COLO668 (cell line): ENCODE measurements at regions not wholly inside any gene's neighbourhood (a gene's known extent, or its start where the extent isn't known, plus 50 kb on each side); places are given as distances from the start of the nearest gene placed in this dataset.
"Not testable (repeated sequence)": the region's sequence is repeated elsewhere in the genome, so short reads cannot be mapped to it uniquely, and the experiment has no call there.

Source experiments
- DNase-seq: peaks from one replicate; lab custom pipeline; 2025; ENCODE audit not compliant: unreplicated experiment; lab: John Stamatoyannopoulos, UW

GRCh38 chr6:137654365-137654981 lies 160.3 kb upstream of the OLIG3 start:
- no peak for DNase-seq

GRCh38 chr6:137655291-137655690 lies 161.1 kb upstream of the OLIG3 start:
- no peak for DNase-seq

GRCh38 chr6:137656735-137657134 lies 162.5 kb upstream of the OLIG3 start:
- DNase-seq: no peak

GRCh38 chr6:137657351-137657911 lies 163.2 kb upstream of the OLIG3 start:
- DNase-seq: no peak

- no peak for DNase-seq
Measured at GRCh38 chr6:137658287-137658686, 164.1 kb upstream of the OLIG3 start.

- peak; percentile 11 for DNase-seq
Measured at GRCh38 chr6:137659871-137660270, 165.7 kb upstream of the OLIG3 start.

- DNase-seq: no peak
Measured at GRCh38 chr6:137660296-137660731, 166.1 kb upstream of the OLIG3 start.

- DNase-seq: peak; percentile 1
Measured at GRCh38 chr6:137661601-137662000, 167.4 kb upstream of the OLIG3 start.

- DNase-seq: no peak
Measured at GRCh38 chr6:137664183-137664582, 170.0 kb upstream of the OLIG3 start.

- no peak for DNase-seq
Measured at GRCh38 chr6:137665342-137665934, 171.2 kb upstream of the OLIG3 start.

GRCh38 chr6:137666202-137666774 lies 172.1 kb upstream of the OLIG3 start:
- DNase-seq: no peak

- no peak for DNase-seq
Measured at GRCh38 chr6:137673603-137674002, 179.4 kb upstream of the OLIG3 start.

GRCh38 chr6:137676888-137677287 lies 182.7 kb upstream of the OLIG3 start:
- no peak for DNase-seq

- DNase-seq: no peak
Measured at GRCh38 chr6:137677709-137678108, 183.5 kb upstream of the OLIG3 start.

- no peak for DNase-seq
Measured at GRCh38 chr6:137678451-137678850, 184.3 kb upstream of the OLIG3 start.

- no peak for DNase-seq
Measured at GRCh38 chr6:137680705-137681346, 186.2 kb upstream of the TNFAIP3 start.

GRCh38 chr6:137681445-137682009 lies 185.5 kb upstream of the TNFAIP3 start:
- no peak for DNase-seq

GRCh38 chr6:137682658-137683057 lies 184.4 kb upstream of the TNFAIP3 start:
- not testable (repeated sequence) for DNase-seq

GRCh38 chr6:137683916-137684315 lies 183.1 kb upstream of the TNFAIP3 start:
- DNase-seq: no peak

- DNase-seq: no peak
Measured at GRCh38 chr6:137685798-137686375, 181.2 kb upstream of the TNFAIP3 start.

GRCh38 chr6:137687818-137688217 lies 179.2 kb upstream of the TNFAIP3 start:
- no peak for DNase-seq
